ENCODE measurements at regions not wholly inside any gene's neighbourhood (a gene's known extent, or its start where the extent isn't known, plus 50 kb on each side); places are given as distances from the start of the nearest gene placed in this dataset.

GRCh38 chr5:68424799-68425537 is 209.4 kb downstream of the PIK3R1 start:
- peaks cover 12 to 50% of the 10 kb centered on the region in 2 experiments for H3K4me1 ChIP-seq (ENCODE audit: control insufficient read depth in 1 of 2, insufficient read depth in 2 of 2, low read length in 2 of 2)
- H3K36me3 ChIP-seq (ENCODE audit: control insufficient read depth in 1 of 2, insufficient read depth in 2 of 2, low read length in 2 of 2), result no peaks in the 10 kb centered on the region
- TF ChIP-seq TCF7L2 (IDR thresholded peaks at IDR 0.05; ENCODE audit: borderline replicate concordance, extremely low read depth, insufficient read depth, insufficient read length), result peak; percentile 22
- no peak for TF ChIP-seq ZFX (IDR thresholded peaks at IDR 0.05)
- TF ChIP-seq RAD21 (IDR thresholded peaks at IDR 0.05; ENCODE audit: low read depth), result no peak
- TF ChIP-seq YY1 (IDR thresholded peaks at IDR 0.05; ENCODE audit: extremely low read depth, insufficient replicate concordance, low read depth, low read length), result no peak
- TF ChIP-seq EGR1 (IDR thresholded peaks at IDR 0.05; ENCODE audit: low read depth), result 0 out of 2 replicates have a peak, but pooled peaks have one; percentile 23
- TF ChIP-seq SP1 (IDR thresholded peaks at IDR 0.05; ENCODE audit: low read depth), result peak; percentile 37; the same call in 1 of the 2 replicates
- TF ChIP-seq SRF (IDR thresholded peaks at IDR 0.05; ENCODE audit: low read depth), result no peak
- no peak for TF ChIP-seq ZNF274 (IDR thresholded peaks at IDR 0.05; ENCODE audit: low read depth, low read length)
- no peak for TF ChIP-seq EZH2 (IDR thresholded peaks at IDR 0.05)
- TF ChIP-seq FOSL1 (IDR thresholded peaks at IDR 0.05; ENCODE audit: low read depth), result peak; percentile 73; the same call in 1 of the 2 replicates
- peak; percentile 54; the same call in 1 of the 2 replicates for TF ChIP-seq MAX (IDR thresholded peaks at IDR 0.05)
- no peak for TF ChIP-seq CTCF (IDR thresholded peaks at IDR 0.05 in 2 of 3, conservative IDR thresholded peaks at IDR 0.05 in 1 of 3; ENCODE audit: borderline replicate concordance in 1 of 3, insufficient read depth in 1 of 3, low read depth in 2 of 3, low read length in 2 of 3)
- TF ChIP-seq ELF1 (IDR thresholded peaks at IDR 0.05; ENCODE audit: borderline replicate concordance, low read depth), result peak; percentile 9; the same call in 1 of the 2 replicates
- 0 out of 2 replicates have a peak, but pooled peaks have one; percentile 20 for TF ChIP-seq CBX3 (IDR thresholded peaks at IDR 0.05; ENCODE audit: low read depth)
- peak; percentile 70 for TF ChIP-seq JUND (IDR thresholded peaks at IDR 0.05)
- intact Hi-C loops (cut with micrococcal nuclease), result no loop called here
- CTCF ChIA-PET, result no interaction called here
- ATAC-seq (peak; percentile 56), DNase-seq (ENCODE audit: low read depth, low spot score) (peak; percentile 13)
- no peaks in the 10 kb centered on the region for H3K79me2 ChIP-seq (ENCODE audit: insufficient read depth, low read length)
- no peaks in the 10 kb centered on the region for H4K20me1 ChIP-seq (ENCODE audit: insufficient read depth)
- no peak overlapping the region for H3K27ac ChIP-seq (ENCODE audit: low read depth, low read length)
- no peak overlapping the region for H3K9ac ChIP-seq (ENCODE audit: low read length)
- H3K9me2 ChIP-seq (ENCODE audit: insufficient read depth), result no peaks in the 10 kb centered on the region
- H3K27me3 ChIP-seq (ENCODE audit: insufficient read depth, low read length), result no peaks in the 10 kb centered on the region
- H3K4me3 ChIP-seq (replicated peaks in 1 of 2; ENCODE audit: low read depth in 1 of 2, low read length in 2 of 2), result no peak overlapping the region
- peak overlapping the region; percentile 63 for H2AFZ ChIP-seq (ENCODE audit: low read depth, low read length, poor library complexity, severe bottlenecking)
- no TSS peak for BruUV-seq (replicated peaks)
- POLR2A ChIA-PET, result interaction anchor here (1.0 kb wide), 1 partner anchor 8 kb away, joined by 3 read pairs; no protein-coding TSS in a partner anchor
- H3K4me2 ChIP-seq (ENCODE audit: low read length), result peak overlapping the region; percentile 52
- no peaks in the 10 kb centered on the region for H3K9me3 ChIP-seq (ENCODE audit: control insufficient read depth in 1 of 2, insufficient read depth in 1 of 2, low read depth in 1 of 2, low read length in 2 of 2)
- RAD21 ChIA-PET (ENCODE audit: low non-redundant PET in 1 of 2, low total read pairs in 2 of 2, uncharacterized antibody in 2 of 2, unreplicated experiment in 2 of 2), result no interaction called here

All from HCT116 (cell line).